NCI-H1105 (cell line): ENCODE measurements at regions not wholly inside any gene's neighbourhood (a gene's known extent, or its start where the extent isn't known, plus 50 kb on each side); places are given as distances from the start of the nearest gene placed in this dataset.

ENCODE experiments used
- DNase-seq: peaks from one replicate; lab custom pipeline; 2025; lab: John Stamatoyannopoulos, UW

DNA sequence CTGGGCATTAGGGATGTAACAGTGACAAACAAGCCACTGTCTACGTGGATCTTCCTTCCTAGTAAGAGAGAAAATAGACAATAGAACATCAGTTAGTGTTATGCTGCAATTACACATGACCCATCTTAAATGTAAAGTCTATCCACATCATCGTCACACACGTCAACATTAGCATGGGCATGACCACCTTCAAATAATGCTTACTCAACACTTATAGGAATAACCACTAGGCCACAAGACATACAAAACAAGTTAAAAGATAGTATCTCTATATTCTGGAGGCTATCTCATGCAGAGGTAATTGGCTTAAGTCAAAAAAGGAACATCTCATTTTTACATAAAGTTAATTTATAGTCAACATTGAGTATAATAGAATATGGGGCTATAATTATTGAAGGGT is 156.5 kb downstream of the MOXD1 start:
- no peak for DNase-seq

DNA sequence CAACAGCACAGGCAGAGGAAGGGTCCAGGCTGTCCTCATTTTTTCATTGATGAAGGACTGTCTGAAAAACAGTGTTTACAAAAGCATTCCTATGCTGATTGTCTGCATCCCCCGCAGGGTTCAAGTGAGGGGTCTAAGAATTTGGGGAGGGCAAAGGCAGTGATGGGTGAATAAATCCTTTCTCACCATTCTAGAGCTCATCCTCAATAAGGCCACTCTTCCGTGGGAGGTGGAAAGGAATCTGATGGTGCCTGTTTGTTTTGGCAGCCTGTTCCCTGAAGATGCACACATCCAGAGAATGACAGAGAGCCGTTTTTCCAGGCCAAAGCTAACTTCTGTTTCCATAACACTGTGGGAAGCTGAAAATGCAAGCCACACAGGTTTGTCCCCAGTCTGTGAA is 164.5 kb downstream of the MOXD1 start:
- no peak for DNase-seq

DNA sequence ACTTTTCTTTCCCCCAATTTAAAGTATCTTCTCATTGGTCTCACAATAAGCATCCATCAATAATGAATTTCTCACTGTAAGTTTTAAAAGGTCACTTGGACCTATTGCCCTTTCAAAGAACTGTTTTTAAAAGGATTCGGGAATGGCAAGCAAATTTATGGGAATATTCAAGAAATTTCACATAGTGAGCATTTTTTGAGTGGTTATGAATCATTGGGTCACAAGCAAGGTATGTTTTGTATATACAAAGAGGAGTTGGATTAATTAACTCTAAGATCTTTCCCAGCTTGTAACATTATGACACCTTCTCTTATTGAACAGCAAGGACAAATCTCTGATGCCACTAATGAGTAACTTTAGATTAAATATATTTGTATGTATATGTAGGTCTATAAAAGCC is 165.0 kb downstream of the MOXD1 start:
- no peak for DNase-seq

DNA sequence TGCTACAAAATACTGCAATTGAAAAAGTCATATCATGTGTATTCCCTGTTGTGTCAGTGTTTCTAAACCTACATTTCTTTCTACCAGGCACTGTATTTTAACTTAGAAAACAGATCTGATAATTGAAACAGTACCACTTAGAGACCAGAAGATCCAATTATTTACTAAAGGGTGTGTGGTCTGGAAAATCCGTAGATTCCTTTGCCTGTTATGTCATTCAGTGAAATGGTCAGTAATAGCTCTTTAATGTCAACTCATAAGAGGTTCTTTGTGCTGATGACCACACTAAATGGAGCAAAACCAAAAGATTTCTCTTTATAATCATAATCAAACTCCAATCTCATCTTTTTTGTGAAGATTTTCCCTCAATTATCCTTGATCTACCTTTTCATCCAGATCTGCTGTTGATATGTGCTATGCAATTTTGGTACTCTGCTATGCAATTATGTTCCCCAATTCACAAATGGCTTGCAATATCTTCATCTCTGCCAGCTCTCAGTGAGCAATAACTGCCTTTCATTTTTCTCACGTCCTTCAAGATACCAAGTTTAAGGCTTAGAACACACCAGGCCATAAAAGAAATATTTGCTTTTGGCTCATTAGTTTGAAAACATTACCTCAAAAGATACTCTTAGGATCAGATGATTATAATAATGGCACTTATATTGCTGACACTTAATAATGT is 165.5 kb downstream of the MOXD1 start:
- DNase-seq = no peak

DNA sequence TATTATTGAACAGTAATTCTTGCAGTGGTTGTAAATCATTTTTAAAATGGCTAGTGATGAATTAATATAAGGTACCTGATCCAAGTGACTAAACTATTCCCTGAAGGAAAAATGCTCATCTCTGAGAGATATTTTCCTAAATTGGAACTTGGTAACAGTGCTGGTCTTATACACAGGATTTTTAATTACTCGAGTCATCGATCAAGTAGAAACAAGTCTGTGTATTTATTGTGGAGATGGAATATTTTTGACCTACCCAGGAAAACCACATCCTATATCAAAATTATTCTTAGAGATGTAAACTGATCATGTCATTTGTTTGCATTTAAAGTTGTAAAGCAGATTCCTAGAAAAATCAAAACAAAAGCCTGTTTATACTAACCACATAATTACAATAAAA is 166.9 kb downstream of the MOXD1 start:
- DNase-seq = no peak

DNA sequence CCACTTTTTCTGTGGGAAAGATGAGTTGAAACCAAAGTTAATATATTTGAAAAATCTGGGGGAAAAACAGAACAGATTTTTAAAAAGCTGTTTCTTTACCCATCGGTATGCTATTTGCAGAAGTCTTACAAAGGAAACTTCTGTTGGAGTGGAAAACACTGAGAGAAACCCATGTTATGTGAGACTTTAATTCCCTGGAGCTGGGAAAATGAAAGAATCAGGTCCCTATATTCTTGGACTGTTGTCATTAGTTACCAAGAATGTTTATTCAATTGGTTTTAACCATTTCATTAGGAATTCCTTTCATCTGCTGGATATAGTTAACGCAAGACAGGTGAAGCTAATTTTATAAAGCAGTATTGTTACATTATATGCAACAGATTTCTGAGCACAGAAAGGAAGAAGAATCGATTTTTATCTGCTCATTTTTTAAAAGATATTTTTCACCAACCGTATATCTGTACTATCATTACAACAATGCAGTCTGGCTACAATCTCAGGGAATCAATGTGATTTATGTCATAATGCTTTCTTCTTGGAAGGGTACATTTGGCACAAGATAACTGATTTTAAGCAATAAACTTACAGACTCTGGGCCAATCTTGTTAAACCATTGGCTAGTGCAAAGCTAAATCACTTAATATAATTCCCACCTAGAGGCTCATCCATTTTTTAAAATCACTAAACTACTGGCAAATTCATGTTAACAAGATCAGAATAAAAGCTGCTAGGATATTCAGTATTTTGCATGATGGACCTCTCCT is 170.0 kb downstream of the MOXD1 start:
- no peak for DNase-seq

DNA sequence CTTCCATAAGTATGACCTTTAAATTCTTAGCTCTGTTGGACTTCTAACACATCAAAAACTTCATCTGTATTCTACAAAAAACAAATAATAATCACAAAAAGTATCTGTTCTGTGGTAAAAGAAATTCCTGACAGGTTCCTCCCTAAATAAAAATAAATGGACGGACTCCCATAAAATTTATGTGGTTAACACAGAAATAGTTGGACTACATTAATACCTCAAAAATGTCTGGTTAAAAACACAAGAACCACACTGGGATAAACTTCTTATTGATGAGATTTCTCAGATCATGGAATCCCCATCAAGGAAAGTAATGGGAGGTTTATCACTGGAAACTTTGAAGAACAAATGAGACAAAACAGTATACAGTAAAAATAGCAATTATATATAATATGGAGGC is 172.4 kb downstream of the MOXD1 start:
- no peak for DNase-seq

DNA sequence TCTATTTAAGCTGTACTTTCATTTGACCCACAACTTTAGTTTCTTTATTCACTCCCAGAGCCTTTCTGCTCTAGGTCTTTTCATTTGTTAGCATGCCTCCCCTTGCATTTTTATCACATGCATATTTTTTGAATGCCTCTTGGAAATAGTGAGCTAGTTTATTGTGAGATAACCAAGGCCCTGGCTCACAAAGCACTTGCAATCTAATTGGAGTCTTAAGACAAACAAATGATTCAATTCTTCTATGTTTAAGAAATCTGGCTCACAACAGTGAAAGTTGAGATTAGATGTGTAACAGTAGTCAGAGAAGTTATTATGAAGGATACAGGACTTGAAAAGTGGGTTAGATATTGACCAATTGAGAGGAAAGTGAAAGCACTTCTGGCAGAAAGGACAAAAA is 173.4 kb downstream of the MOXD1 start:
- DNase-seq = no peak

DNA sequence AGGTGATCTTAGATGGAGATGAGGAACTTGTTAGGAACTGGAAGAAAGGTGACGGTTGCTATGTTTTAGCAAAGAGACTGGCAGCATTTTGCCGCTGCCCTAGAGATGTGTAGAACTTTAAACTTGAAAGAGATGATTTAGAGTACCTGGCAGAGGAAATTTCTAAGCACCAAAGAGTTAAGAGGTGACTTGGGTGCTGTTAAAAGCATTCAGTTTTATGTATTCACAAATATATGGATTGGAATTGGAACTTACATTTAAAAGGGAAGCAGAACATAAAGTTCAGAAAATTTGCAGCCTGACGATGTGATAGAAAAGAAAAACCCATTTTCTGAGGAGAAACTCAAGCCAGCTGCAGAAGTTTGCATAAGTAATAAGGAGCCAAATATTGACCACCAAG is 176.3 kb downstream of the MOXD1 start:
- no peak for DNase-seq

DNA sequence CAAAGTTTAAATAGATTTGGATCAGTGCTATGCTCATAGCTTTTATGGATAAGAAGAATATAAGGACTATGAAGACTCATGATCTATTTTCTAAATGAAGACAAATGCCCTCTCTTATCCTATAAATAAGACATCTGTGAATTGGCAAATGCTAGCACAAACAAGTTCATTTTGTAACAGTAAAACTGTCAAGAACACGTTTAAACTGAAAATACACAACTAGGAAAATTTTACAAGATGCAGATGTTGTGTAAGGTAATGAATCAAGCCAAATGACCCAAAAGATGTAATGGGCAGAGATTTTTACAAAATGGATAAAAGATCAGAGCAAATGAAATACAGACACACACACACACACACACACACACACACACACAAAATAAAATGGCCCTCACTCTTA is 180.5 kb downstream of the MOXD1 start:
- no peak for DNase-seq

DNA sequence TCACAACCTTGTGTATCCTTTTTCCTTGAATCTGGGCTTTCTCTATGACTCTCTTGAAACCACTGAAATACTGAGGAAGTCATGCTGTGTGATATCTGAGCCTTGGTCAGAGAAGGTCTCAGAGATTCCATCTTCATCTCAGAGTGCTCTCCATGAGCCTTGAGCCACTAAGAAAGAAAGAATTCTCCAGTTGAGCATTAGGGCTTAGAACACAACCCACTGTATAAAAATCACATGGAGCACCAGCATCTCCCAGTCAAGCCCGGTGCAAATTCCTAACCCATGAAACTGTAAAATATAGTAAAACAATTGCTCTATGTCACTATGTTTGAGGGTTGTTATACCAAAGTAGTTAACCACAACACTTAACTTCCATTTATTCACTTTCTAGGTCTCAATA is 181.4 kb downstream of the MOXD1 start:
- DNase-seq = no peak

DNA sequence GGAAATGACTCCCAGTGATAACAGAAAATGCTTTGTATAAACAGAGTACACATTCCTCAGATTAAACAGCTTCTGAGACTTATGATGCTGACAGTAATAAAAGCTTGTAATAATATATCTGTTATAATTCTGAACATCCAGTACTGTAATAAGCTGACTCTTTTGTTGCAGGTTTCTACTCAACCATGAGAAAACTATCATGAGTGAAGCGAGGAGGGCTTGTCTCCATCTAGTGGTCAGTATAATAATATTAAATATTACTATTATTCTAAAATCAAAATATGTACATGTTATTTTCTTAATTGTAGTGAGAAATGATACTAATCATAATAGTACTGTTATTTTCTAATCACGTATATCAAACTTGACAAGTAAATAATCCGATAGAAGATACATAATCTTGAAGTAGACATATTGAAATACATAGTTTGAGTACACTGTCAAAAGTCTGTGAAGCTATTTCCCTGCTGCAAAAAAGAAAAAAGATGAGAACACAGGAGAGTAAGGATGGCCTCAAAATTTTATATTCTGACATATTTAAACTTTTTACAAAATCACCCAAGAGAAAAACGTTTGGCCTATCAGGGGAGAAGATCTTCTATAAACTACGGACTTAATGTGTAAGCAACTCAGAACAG is 183.1 kb downstream of the MOXD1 start:
- DNase-seq = peak; percentile 27

DNA sequence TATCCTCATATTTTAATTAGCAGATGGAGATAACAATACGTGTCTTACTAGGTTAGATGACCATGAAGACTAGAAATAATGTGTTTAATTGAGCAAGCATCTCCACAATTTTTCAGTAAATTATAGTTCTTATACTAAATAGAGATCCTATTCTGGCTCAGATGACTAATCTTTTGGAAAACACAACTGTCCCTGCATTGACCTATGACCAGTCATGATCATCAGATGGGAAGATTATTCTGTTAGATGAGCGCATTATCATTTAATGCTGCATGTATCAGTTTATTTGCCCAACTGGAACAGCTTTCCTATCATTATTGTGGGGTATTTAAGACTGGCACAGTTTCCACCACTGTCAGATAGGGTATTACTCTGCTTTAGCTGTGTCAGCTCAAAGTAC is 185.5 kb downstream of the MOXD1 start:
- DNase-seq = no peak

DNA sequence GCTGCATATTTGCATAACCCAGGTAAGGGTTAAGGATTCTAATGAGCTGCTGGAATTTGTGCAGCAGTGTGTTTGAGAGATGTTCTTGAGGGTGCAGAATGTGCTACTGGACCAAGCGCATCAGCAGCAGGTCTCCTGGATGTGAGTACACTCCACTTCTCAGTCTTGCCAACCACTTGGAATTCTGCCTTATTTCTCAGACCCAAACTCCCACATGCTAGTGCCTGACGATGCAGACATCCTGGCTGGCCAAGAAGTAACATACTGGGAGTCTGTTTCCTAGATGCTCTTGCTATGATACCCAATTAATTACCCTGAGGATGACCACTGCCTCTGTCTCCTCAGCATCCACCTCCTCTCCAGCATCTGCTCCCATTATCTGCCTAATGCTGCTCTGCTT is 186.6 kb downstream of the MOXD1 start:
- no peak for DNase-seq

DNA sequence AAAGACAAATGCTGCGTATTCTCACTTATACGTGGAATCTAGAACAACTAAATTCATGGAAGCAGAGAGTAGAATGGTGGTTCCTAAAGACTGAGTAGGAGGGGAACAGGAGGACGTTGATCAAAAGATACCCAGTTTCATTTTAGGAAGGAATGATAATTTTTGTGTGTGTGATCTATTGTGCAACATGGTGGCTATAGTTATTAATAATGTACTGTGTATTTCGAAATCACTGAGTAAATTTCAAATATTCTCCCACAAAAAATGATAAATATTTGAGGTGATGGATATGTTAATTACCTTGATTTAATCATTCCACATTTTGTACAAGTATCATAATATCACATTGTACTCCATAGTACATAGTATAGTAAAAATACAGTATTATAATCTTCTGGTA is 187.5 kb downstream of the MOXD1 start:
- DNase-seq = no peak

DNA sequence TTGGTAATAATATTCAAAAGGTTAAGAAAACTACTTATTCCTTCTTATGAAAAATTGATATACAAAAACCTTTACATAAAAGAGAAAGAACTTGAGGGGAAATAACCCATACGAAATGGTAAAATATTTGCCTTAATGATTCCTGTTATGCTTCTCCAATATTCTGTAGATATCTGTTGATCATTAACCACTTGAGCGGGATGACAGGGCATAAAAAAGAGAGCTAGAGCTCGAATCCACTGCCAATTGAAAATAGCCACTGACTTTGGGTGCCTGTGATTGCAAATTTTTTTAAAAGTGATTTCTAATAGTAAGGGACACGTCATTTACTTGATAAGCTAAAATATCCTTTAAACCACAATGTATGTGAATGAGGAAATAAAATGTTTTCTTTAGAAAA is 188.1 kb downstream of the MOXD1 start:
- DNase-seq = no peak

DNA sequence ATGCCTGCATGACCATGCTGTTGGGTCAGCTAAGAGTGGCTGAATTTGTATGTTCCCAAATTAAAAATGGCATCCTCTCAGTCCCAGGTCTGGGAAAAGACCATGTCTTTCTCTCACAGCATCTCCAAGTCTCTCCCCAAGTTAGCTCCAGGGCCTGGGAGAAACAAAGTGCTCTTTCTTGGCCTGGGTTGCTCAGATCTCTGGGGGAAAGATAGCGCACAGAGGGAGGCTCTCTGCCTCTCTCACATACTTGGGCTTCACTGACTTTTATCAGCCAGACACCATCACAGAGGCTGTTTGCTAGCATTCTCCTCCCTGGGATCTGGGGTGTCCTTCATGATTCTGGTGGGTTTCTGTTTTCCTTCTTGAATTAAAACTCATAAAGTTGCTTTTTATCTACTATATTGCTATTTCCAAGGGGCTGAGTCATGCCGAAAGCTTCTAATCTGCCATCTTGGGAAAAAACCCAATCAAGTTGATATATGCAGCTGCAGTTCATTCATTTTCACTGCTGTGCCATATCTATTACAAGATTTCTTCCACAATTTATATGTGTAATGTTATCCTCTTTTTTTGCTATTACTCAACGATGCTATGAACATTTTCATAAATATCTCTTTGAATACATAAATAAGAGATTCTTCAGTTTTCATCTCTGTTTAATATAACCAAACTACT is 190.2 kb downstream of the MOXD1 start:
- no peak for DNase-seq

DNA sequence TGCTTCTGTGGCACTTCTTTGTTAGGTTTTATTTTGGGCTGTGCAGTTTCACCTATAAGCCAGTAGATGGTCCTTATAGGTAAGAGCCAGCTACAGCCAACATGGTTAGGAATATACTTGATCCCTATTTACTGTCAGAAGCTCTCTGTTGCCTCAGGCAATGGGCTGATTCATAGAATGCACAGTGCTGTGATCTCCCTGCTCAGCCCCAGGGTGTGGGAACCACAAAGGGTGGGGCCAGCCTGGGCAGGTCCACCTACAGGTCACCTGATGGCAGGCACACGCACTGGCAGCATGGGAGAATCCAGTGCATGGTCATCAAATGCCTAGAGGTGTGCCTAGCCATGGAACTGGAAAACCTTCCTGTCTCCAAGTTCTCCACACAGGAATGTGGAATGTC is 191.9 kb downstream of the MOXD1 start:
- no peak for DNase-seq

DNA sequence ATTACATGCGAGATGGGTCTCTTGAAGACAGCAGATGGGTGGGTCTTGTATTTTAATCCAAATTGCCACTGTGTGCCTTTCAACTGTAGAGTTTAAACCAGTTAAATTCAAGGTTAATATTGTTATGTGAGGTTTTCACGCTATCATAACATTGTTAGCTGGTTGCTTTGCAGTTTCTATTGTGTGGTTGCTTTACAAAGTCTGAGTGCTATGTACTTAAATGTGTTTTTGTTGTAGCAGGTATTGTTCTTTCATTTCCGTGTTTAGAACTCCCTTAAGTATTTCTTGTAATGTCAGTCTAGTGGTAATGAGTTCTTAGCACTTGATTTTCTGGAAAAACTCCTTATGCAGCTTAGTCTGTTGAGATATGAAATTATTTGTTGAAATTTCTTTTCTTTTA is 193.3 kb downstream of the MOXD1 start:
- DNase-seq = no peak

DNA sequence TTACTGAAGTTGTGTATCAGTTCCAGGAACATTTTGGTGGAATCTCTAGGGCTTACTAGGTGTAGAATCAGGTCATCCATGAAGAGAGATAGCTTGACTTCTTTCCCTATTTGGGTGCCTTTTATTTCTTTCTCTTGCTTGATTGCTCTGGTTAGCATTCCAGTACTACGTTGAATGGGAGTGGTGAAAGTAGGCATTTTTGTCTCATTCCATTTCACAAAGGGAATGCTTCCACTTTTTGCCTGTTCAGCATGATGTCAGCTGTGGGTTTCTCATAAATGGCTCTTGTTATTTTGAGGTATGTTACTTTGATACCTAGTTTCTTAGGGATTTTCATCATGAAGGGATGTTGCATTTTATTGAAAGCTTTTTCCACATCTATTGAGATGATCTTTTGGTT is 195.3 kb downstream of the MOXD1 start:
- no peak for DNase-seq

DNA sequence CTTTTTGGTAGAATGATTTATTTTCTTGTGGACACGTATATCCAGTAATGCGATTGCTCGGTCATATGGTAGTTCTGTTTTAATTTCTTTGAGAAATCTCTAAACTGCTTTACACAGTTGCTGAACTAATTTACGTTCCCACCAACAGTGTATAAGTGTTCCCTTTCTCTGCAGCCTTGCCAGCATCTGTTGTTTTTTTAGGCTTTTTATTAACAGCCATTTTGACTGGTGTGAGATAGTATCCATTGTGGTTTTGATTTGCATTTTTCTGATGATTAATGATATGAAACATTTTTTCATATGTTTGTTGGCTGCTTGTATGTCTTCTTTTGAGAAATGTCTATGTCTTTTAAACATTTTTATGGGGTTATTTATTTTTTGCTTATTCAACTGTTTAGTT is 196.7 kb downstream of the MOXD1 start:
- no peak for DNase-seq

DNA sequence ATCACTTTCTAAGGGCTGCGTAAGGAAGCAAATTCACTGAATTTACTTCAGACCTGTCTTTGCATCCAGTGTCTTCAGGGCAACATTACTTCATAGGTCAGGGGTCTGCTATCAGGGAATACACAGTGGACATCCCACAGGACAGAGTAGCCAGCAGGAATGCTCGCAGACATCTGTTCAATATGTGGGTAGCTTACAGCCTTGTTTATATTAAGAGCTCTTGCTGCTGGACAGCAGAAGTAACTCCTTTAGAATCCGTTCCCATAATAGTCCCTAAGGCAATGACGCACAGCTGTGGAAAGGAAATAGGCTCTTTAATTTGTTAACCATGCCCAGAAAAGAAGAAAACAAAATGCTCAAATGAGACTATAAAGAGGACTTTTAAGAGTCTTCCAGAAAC is 198.7 kb downstream of the MOXD1 start:
- no peak for DNase-seq

DNA sequence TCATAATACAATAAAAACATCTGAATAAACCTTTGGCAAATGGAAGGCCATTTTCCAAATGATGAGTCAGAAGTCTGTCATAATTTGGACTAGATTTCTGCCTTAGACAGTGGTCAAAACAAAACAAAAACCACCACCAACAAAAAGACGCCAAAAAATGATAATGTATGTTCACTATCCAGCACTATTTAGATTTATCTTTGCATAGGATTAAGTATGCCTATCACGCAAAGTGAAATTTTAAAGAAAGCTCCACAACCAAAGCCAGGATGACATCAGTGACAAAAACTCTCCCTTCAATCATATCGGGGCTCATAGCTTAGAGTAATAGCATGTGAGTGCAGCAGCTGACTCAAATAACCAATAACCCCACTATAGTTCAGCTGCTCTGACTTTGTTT is 201.9 kb downstream of the MOXD1 start:
- no peak for DNase-seq
